GM12878 (cell line): ENCODE measurements at regions not wholly inside any gene's neighbourhood (a gene's known extent, or its start where the extent isn't known, plus 50 kb on each side); places are given as distances from the start of the nearest gene placed in this dataset.

Source experiments
- ATAC-seq: fragments of 200-7000 bp; cut with Tn5 transposase; 3 replicates; pipeline ENCODE4 v1.9.1; 2020; ENCODE audit warnings: mild to moderate bottlenecking, moderate library complexity
- BruUV-seq: library from RNA; stranded (reverse); fragments of 400-500 nt; replicated peaks from 2 replicates; lab custom pipeline; 2021; lab: Mats Ljungman, UMichigan
- CTCF ChIA-PET: fragments of 300-600 bp; sonication (Branson Sonifier 250); formaldehyde crosslinking; extraction: SDS; loops from one replicate; lab custom pipeline; 2021; ENCODE audit warnings: inconsistent platforms; lab: Yijun Ruan, JAX
- POLR2A ChIA-PET: fragments of 350-600 bp; formaldehyde crosslinking; extraction: SDS; loops from one replicate; lab custom pipeline; 2021; ENCODE audit warnings: inconsistent platforms; lab: Charles Lee
- RAD21 ChIA-PET: fragments of 300-600 bp; sonication (Branson Sonifier 250); formaldehyde crosslinking; loops from one replicate; lab custom pipeline; 2023; ENCODE audit warnings: antibody characterized with exemption; ENCODE audit not compliant: unreplicated experiment; lab: Charles Lee
- SMC1A ChIA-PET: fragments of 300-600 bp; sonication (Branson Sonifier 250); formaldehyde crosslinking; loops from one replicate; lab custom pipeline; 2023; ENCODE audit not compliant: unreplicated experiment, uncharacterized antibody; lab: Charles Lee
- DNase-seq: peaks from one replicate; pipeline ENCODE4 v3.0.0-alpha.2; 2011; ENCODE audit warnings: low read depth, low spot score
- FAIRE-seq: peaks from 3 replicates; lab custom pipeline; 2011; peaks lifted over from hg19 to GRCh38; lab: Jason Lieb, UNC
- H2AFZ ChIP-seq: 2 replicates; pipeline ENCODE4 v1.6.0; 2011; ENCODE audit warnings: low read depth, low read length, control low read depth; ENCODE audit not compliant: control insufficient read depth
- H3K27ac ChIP-seq: 2 replicates; pipeline ENCODE4 v1.5.1; 2011; ENCODE audit warnings: control low read depth; ENCODE audit not compliant: control insufficient read depth, insufficient read depth
- H3K27me3 ChIP-seq, 2 experiments: replicated peaks in 1 of 2; 2 replicates each; pipeline versions ENCODE4 v1.6.0 to v1.6.1; 2011; ENCODE audit warnings: low read length in 1 of 2; ENCODE audit not compliant: control insufficient read depth in 2 of 2, insufficient read depth in 2 of 2
- H3K36me3 ChIP-seq, 2 experiments: 2 replicates each; pipeline ENCODE4 v1.5.1; 2011; ENCODE audit warnings: low read length in 1 of 2; ENCODE audit not compliant: control insufficient read depth in 2 of 2, insufficient read depth in 2 of 2
- H3K4me1 ChIP-seq: 2 replicates; pipeline ENCODE4 v1.6.1; 2011; ENCODE audit warnings: mild to moderate bottlenecking, low read length, moderate library complexity, mixed read lengths; ENCODE audit not compliant: control insufficient read depth, insufficient read depth
- H3K4me2 ChIP-seq: 2 replicates; pipeline ENCODE4 v1.6.0; 2011; ENCODE audit warnings: control low read depth; ENCODE audit not compliant: control insufficient read depth, insufficient read depth
- H3K4me3 ChIP-seq: fragments of 200-600 bp; sonication (generic); 2 replicates; pipeline ENCODE4 v1.5.1; 2016
- H3K79me2 ChIP-seq: 2 replicates; pipeline ENCODE4 v1.6.0; 2011; ENCODE audit warnings: low read length; ENCODE audit not compliant: control insufficient read depth, insufficient read depth
- H3K9ac ChIP-seq: 2 replicates; pipeline ENCODE4 v1.8.0; 2011; ENCODE audit warnings: low read length, control low read depth, mixed read lengths; ENCODE audit not compliant: control insufficient read depth, insufficient read depth
- H3K9me3 ChIP-seq: replicated peaks from 3 replicates; pipeline ENCODE4 v1.5.1; 2011; ENCODE audit warnings: mild to moderate bottlenecking, low read length; ENCODE audit not compliant: control insufficient read depth, insufficient read depth
- H4K20me1 ChIP-seq: 2 replicates; pipeline ENCODE4 v1.6.0; 2011; ENCODE audit not compliant: control insufficient read depth, insufficient read depth
- CBX3 ChIP-seq: fragments of 200-600 bp; sonication (generic); IDR thresholded peaks from 2 replicates; pipeline ENCODE4 v1.6.1; 2016; ENCODE audit warnings: low read depth, borderline replicate concordance
- CHD2 ChIP-seq: IDR thresholded peaks from 2 replicates; pipeline ENCODE4 v1.6.1; 2011; ENCODE audit warnings: low read depth, low read length, improper control_type of control experiment, borderline replicate concordance
- MTA3 ChIP-seq: IDR thresholded peaks from 2 replicates; pipeline ENCODE4 v1.6.1; 2012; ENCODE audit warnings: low read length, inconsistent platforms, borderline replicate concordance
- NFIC ChIP-seq: IDR thresholded peaks from 2 replicates; pipeline ENCODE4 v1.6.1; 2012; ENCODE audit warnings: low read depth, mild to moderate bottlenecking, inconsistent platforms, low read length, moderate library complexity
- NR2C2 ChIP-seq: IDR thresholded peaks from 2 replicates; pipeline ENCODE4 v1.6.1; 2011; ENCODE audit warnings: borderline replicate concordance, low read depth; ENCODE audit not compliant: control insufficient read depth, insufficient read length
- PAX8 ChIP-seq: fragments of 450-650 bp; IDR thresholded peaks from 2 replicates; pipeline ENCODE4 v1.6.1; 2017; ENCODE audit warnings: mild to moderate bottlenecking, moderate library complexity
- SREBF1 ChIP-seq: IDR thresholded peaks from 2 replicates; pipeline ENCODE4 v1.6.1; 2012; ENCODE audit warnings: mild to moderate bottlenecking, low read length
- SREBF2 ChIP-seq: IDR thresholded peaks from 2 replicates; pipeline ENCODE4 v1.6.1; 2012; ENCODE audit warnings: mild to moderate bottlenecking, low read length
- TCF12 ChIP-seq: IDR thresholded peaks from 2 replicates; pipeline ENCODE4 v1.6.1; 2011; ENCODE audit warnings: low read depth, mild to moderate bottlenecking, low read length
- TCF3 ChIP-seq: IDR thresholded peaks from 2 replicates; pipeline ENCODE4 v1.6.1; 2012; ENCODE audit warnings: low read depth, mild to moderate bottlenecking, low read length, borderline replicate concordance; ENCODE audit not compliant: insufficient read depth
- WGBS: methylation state at CpG from one replicate; pipeline ENCODE4 v1.1.6; 2016; ENCODE audit warnings: low lambda C conversion rate; ENCODE audit not compliant: insufficient replicate concordance, insufficient coverage; ENCODE audit errors: missing lambda C conversion rate; 5-methylcytosine and 5-hydroxymethylcytosine counted together
- in situ Hi-C: fragments of 300-500 bp; cut with MboI; formaldehyde crosslinking; loops from 9 replicates; pipeline ENCODE4 v1.14.3; 2018; ENCODE audit warnings: mixed read lengths
- intact Hi-C: fragments of 100-400 bp; cut with micrococcal nuclease; formaldehyde crosslinking; loops from one replicate; pipeline ENCODE4 v1.14.2; 2022; ENCODE audit not compliant: unreplicated experiment
- TF ChIP-seq, protein P1 (sequence below): fragments of 450-650 bp; formaldehyde crosslinking; IDR thresholded peaks from 2 replicates; pipeline ENCODE4 v1.5.0; 2022; ENCODE audit warnings: mild to moderate bottlenecking, missing genetic modification characterization
- TF ChIP-seq, protein P2 (sequence below): fragments of 450-650 bp; IDR thresholded peaks from 2 replicates; pipeline ENCODE4 v1.6.1; 2014; ENCODE audit warnings: mild to moderate bottlenecking
- TF ChIP-seq, protein P3 (sequence below): IDR thresholded peaks from 2 replicates; pipeline ENCODE4 v1.6.1; 2012; ENCODE audit warnings: low read depth, low read length, improper control_type of control experiment

DNA sequence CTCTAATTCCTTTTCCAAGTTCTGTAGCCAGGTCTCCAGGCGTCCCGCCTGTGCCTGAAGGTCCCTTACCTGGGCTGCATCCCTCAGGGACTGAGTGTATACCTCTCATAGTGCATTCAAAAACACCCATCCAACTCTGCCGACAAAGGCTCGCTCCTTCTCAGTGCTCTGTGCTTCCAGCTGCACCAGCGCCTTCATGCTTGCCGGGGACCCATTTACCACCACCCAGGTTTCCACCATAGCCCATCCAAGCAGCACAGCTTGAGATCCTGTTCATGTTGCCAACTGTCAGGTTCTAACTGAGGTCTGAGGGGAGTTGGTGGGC lies 794.5 kb downstream of the EFNA5 start:
- RAD21 ChIA-PET, result no interaction called here
- in situ Hi-C loops, result no loop called here

More for the DNA sequence above, 794.5 kb downstream of the EFNA5 start:
- Histone ChIP-seq H3K9ac (no peak overlapping the region), H2AFZ (no peak overlapping the region), H3K27me3 (no peaks in the 10 kb centered on the region), H4K20me1 (no peaks in the 10 kb centered on the region), H3K4me1 (no peaks in the 10 kb centered on the region), H3K36me3 (no peaks in the 10 kb centered on the region), H3K79me2 (no peaks in the 10 kb centered on the region), H3K27ac (no peak overlapping the region), H3K4me3 (no peak overlapping the region), H3K4me2 (no peak overlapping the region), H3K9me3 (no peaks in the 10 kb centered on the region; the same call in 2 of the 3 replicates)
- ChIA-PET CTCF (interaction anchor here (0.6 to 1.2 kb wide), 3 partner anchors 9 to 601 kb away, joined by 3 read pairs; no protein-coding TSS in a partner anchor), SMC1A (no interaction called here), POLR2A (no interaction called here)
- no TSS peak for BruUV-seq
- TF ChIP-seq, protein P1, sequence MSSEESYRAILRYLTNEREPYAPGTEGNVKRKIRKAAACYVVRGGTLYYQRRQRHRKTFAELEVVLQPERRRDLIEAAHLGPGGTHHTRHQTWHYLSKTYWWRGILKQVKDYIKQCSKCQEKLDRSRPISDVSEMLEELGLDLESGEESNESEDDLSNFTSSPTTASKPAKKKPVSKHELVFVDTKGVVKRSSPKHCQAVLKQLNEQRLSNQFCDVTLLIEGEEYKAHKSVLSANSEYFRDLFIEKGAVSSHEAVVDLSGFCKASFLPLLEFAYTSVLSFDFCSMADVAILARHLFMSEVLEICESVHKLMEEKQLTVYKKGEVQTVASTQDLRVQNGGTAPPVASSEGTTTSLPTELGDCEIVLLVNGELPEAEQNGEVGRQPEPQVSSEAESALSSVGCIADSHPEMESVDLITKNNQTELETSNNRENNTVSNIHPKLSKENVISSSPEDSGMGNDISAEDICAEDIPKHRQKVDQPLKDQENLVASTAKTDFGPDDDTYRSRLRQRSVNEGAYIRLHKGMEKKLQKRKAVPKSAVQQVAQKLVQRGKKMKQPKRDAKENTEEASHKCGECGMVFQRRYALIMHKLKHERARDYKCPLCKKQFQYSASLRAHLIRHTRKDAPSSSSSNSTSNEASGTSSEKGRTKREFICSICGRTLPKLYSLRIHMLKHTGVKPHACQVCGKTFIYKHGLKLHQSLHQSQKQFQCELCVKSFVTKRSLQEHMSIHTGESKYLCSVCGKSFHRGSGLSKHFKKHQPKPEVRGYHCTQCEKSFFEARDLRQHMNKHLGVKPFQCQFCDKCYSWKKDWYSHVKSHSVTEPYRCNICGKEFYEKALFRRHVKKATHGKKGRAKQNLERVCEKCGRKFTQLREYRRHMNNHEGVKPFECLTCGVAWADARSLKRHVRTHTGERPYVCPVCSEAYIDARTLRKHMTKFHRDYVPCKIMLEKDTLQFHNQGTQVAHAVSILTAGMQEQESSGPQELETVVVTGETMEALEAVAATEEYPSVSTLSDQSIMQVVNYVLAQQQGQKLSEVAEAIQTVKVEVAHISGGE, result no peak
- TF ChIP-seq, protein P2, sequence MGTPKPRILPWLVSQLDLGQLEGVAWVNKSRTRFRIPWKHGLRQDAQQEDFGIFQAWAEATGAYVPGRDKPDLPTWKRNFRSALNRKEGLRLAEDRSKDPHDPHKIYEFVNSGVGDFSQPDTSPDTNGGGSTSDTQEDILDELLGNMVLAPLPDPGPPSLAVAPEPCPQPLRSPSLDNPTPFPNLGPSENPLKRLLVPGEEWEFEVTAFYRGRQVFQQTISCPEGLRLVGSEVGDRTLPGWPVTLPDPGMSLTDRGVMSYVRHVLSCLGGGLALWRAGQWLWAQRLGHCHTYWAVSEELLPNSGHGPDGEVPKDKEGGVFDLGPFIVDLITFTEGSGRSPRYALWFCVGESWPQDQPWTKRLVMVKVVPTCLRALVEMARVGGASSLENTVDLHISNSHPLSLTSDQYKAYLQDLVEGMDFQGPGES, result no peak
- no peak for TF ChIP-seq MTA3
- no peak for TF ChIP-seq TCF3
- TF ChIP-seq, protein P3, sequence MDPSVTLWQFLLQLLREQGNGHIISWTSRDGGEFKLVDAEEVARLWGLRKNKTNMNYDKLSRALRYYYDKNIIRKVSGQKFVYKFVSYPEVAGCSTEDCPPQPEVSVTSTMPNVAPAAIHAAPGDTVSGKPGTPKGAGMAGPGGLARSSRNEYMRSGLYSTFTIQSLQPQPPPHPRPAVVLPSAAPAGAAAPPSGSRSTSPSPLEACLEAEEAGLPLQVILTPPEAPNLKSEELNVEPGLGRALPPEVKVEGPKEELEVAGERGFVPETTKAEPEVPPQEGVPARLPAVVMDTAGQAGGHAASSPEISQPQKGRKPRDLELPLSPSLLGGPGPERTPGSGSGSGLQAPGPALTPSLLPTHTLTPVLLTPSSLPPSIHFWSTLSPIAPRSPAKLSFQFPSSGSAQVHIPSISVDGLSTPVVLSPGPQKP, result no peak
- TF ChIP-seq NR2C2, result no peak
- no peak for TF ChIP-seq NFIC
- no peak for TF ChIP-seq SREBF2
- no peak for TF ChIP-seq CBX3
- no peak for TF ChIP-seq SREBF1
- TF ChIP-seq PAX8, result no peak
- TF ChIP-seq TCF12, result no peak
- no peak for TF ChIP-seq CHD2
- no peak; the same call in 2 of the 3 replicates for ATAC-seq
- 69% methylated on average over 6 of the region's 6 CpGs for WGBS
- FAIRE-seq, result no peak
- DNase-seq, result no peak
- intact Hi-C loops, result loop anchor here (10.0 kb wide), 1 partner anchor 421 kb away; no protein-coding TSS in a partner anchor
